A549 (cell line): ENCODE measurements at regions not wholly inside any gene's neighbourhood (a gene's known extent, or its start where the extent isn't known, plus 50 kb on each side); places are given as distances from the start of the nearest gene placed in this dataset.

Experiments
- ATAC-seq, 2 experiments: fragments of 200-7000 bp in 1 of 2; fragments of >200 bp in 1 of 2; cut with Nextera tagmentation in 1 of 2; cut with Tn5 transposase in 1 of 2; 3 replicates each; pipeline versions ENCODE4 v1.8.0 to v1.9.1; 2018 to 2020; ENCODE audit warnings: mild to moderate bottlenecking in 1 of 2, moderate library complexity in 1 of 2
- CTCF ChIA-PET: fragments of 300-600 bp; sonication (Branson Sonifier 250); formaldehyde crosslinking; extraction: SDS; loops from one replicate; lab custom pipeline; 2021; ENCODE audit warnings: antibody characterized with exemption, inconsistent platforms; lab: Yijun Ruan, JAX
- POLR2A ChIA-PET: fragments of 350-600 bp; formaldehyde crosslinking; extraction: SDS; loops from one replicate; lab custom pipeline; 2021; ENCODE audit warnings: antibody characterized with exemption, inconsistent platforms; lab: Yijun Ruan, JAX
- DNase-seq, 2 experiments: peaks; one replicate each; pipeline versions ENCODE4 v3.0.0 to v3.0.0-alpha.2; 2011 to 2016; ENCODE audit warnings: low read depth in 1 of 2, low spot score in 1 of 2
- FAIRE-seq: peaks from 2 replicates; lab custom pipeline; 2011; peaks lifted over from hg19 to GRCh38; lab: Jason Lieb, UNC
- H3K27ac ChIP-seq, 2 experiments: fragments of >200 bp; sonication (Bioruptor Twin); formaldehyde crosslinking; 3 replicates each; pipeline ENCODE4 v1.5.1; 2016 to 2017
- H3K4me1 ChIP-seq: fragments of >200 bp; sonication (Bioruptor Twin); formaldehyde crosslinking; 3 replicates; pipeline ENCODE4 v1.6.1; 2016
- H3K4me2 ChIP-seq: fragments of >200 bp; sonication (Bioruptor Twin); formaldehyde crosslinking; 3 replicates; pipeline ENCODE4 v1.6.1; 2016
- H3K4me3 ChIP-seq: fragments of >200 bp; sonication (Bioruptor Twin); formaldehyde crosslinking; 3 replicates; pipeline ENCODE4 v1.5.1; 2016
- H3K9me3 ChIP-seq: fragments of >200 bp; sonication (Bioruptor Twin); formaldehyde crosslinking; 3 replicates; pipeline ENCODE4 v1.6.1; 2016
- CBX2 ChIP-seq: fragments of 200-600 bp; sonication (generic); IDR thresholded peaks from 2 replicates; pipeline ENCODE4 v1.6.1; 2016; ENCODE audit warnings: low read depth, mild to moderate bottlenecking, borderline replicate concordance
- CHD4 ChIP-seq: fragments of 200-600 bp; sonication (generic); IDR thresholded peaks from 2 replicates; pipeline ENCODE4 v1.6.1; 2016; ENCODE audit warnings: antibody characterized with exemption, mild to moderate bottlenecking, borderline replicate concordance
- CTCF ChIP-seq: fragments of >200 bp; sonication (Bioruptor Twin); formaldehyde crosslinking; IDR thresholded peaks from 3 replicates; pipeline ENCODE4 v1.5.1; 2016
- EHF ChIP-seq: fragments of 250-450 bp; sonication (Bioruptor Pico); IDR thresholded peaks from 2 replicates; pipeline ENCODE4 v1.5.0; 2020; ENCODE audit warnings: mild to moderate bottlenecking
- EHMT2 ChIP-seq: fragments of 200-600 bp; sonication (generic); IDR thresholded peaks from 2 replicates; pipeline ENCODE4 v1.6.1; 2016; ENCODE audit warnings: antibody characterized with exemption, low read depth, mild to moderate bottlenecking, moderate library complexity
- EP300 ChIP-seq, 2 experiments: fragments of >200 bp; sonication (Bioruptor Twin); formaldehyde crosslinking; IDR thresholded peaks; 2 replicates in 1 of 2; 3 replicates in 1 of 2; pipeline ENCODE4 v1.6.1; 2016 to 2017
- FOSB ChIP-seq: fragments of 250-450 bp; sonication (Bioruptor Pico); IDR thresholded peaks from 2 replicates; pipeline ENCODE4 v1.5.0; 2020; ENCODE audit warnings: mild to moderate bottlenecking, moderate library complexity
- FOSL2 ChIP-seq, 2 experiments: fragments of 450-650 bp in 1 of 2; fragments of >200 bp in 1 of 2; sonication (Bioruptor Twin) in 1 of 2; formaldehyde crosslinking; IDR thresholded peaks; 2 replicates each; pipeline versions ENCODE4 v1.5.0 to v1.6.1; 2016 to 2020; ENCODE audit warnings: mild to moderate bottlenecking in 1 of 2, moderate library complexity in 1 of 2
- HMGXB4 ChIP-seq: fragments of 250-450 bp; sonication (Bioruptor Pico); IDR thresholded peaks from 2 replicates; pipeline ENCODE4 v1.5.0; 2021; ENCODE audit warnings: mild to moderate bottlenecking, moderate library complexity, borderline replicate concordance
- HOXB13 ChIP-seq: fragments of 250-450 bp; sonication (Bioruptor Pico); IDR thresholded peaks from 2 replicates; pipeline ENCODE4 v1.5.0; 2020; ENCODE audit warnings: low read depth, mild to moderate bottlenecking, moderate library complexity
- HOXB5 ChIP-seq: fragments of 250-450 bp; sonication (Bioruptor Pico); IDR thresholded peaks from 2 replicates; pipeline ENCODE4 v1.5.0; 2020; ENCODE audit warnings: mild to moderate bottlenecking, moderate library complexity
- KDM5A ChIP-seq: fragments of 200-600 bp; sonication (generic); IDR thresholded peaks from 2 replicates; pipeline ENCODE4 v1.6.1; 2016; ENCODE audit warnings: antibody characterized with exemption, mild to moderate bottlenecking
- MAFK ChIP-seq: fragments of 450-650 bp; IDR thresholded peaks from 2 replicates; pipeline ENCODE4 v1.6.1; 2014; ENCODE audit not compliant: partially characterized antibody
- MAX ChIP-seq: IDR thresholded peaks from 2 replicates; pipeline ENCODE4 v1.6.1; 2012
- MAZ ChIP-seq: fragments of 150-350 bp; IDR thresholded peaks from 2 replicates; pipeline ENCODE4 v1.6.1; 2014; ENCODE audit warnings: antibody characterized with exemption, low read depth, low read length, borderline replicate concordance
- MYC ChIP-seq: IDR thresholded peaks from 2 replicates; pipeline ENCODE4 v1.6.1; 2012; ENCODE audit warnings: mild to moderate bottlenecking, inconsistent platforms, low read length, improper control_type of control experiment, borderline replicate concordance
- PBX3 ChIP-seq: IDR thresholded peaks from 2 replicates; pipeline ENCODE4 v1.6.1; 2012
- POLR2AphosphoS2 ChIP-seq: conservative IDR thresholded peaks from 2 replicates; pipeline ENCODE4 v1.6.1; 2012; ENCODE audit warnings: low read length, improper control_type of control experiment, inconsistent platforms
- RARB ChIP-seq: fragments of 250-450 bp; sonication (Bioruptor Pico); IDR thresholded peaks from 2 replicates; pipeline ENCODE4 v1.8.0; 2021; ENCODE audit warnings: mild to moderate bottlenecking, moderate library complexity
- RFX5 ChIP-seq: fragments of 450-650 bp; IDR thresholded peaks from 2 replicates; pipeline ENCODE4 v1.7.1; 2014; ENCODE audit warnings: antibody characterized with exemption, mild to moderate bottlenecking, moderate library complexity
- SMC3 ChIP-seq: fragments of >200 bp; sonication (Bioruptor Twin); formaldehyde crosslinking; IDR thresholded peaks from 3 replicates; pipeline ENCODE4 v1.6.1; 2018; ENCODE audit warnings: inconsistent platforms
- TFCP2L1 ChIP-seq: fragments of 250-450 bp; sonication (Bioruptor Pico); IDR thresholded peaks from 2 replicates; pipeline ENCODE4 v1.5.0; 2021; ENCODE audit warnings: mild to moderate bottlenecking
- ZFP36 ChIP-seq: fragments of 450-650 bp; IDR thresholded peaks from 2 replicates; pipeline ENCODE4 v1.6.1; 2014; ENCODE audit warnings: borderline replicate concordance; ENCODE audit not compliant: partially characterized antibody
- WGBS: methylation state at CpG from one replicate; pipeline ENCODE4 v1.1.6; 2017; ENCODE audit errors: missing lambda C conversion rate; 5-methylcytosine and 5-hydroxymethylcytosine counted together

GRCh38 chr18:67145586-67146292, 370.8 kb downstream of the DSEL start:
- FAIRE-seq: no peak
- ChIA-PET POLR2A (no interaction called here), CTCF (interaction anchor here (0.9 kb wide), 1 partner anchor 55 kb away, joined by 3 read pairs; no protein-coding TSS in a partner anchor)
- DNase-seq: peak in 1 of 2 experiments; percentile 1
- ATAC-seq: no peak
- no peaks in the 10 kb centered on the region for H3K4me1 ChIP-seq
- no peak overlapping the region for H3K4me3 ChIP-seq
- no peaks in the 10 kb centered on the region for H3K9me3 ChIP-seq
- no peak overlapping the region for H3K4me2 ChIP-seq
- no peak overlapping the region for H3K27ac ChIP-seq
- TF ChIP-seq FOSB (CRISPR knock-in tag) (no peak), HOXB5 (CRISPR knock-in tag) (no peak), EHMT2 (no peak), MAX (no peak)
- 55% methylated on average over 9 of the region's 9 CpGs for WGBS

GRCh38 chr18:67144329-67144728, 372.2 kb downstream of the DSEL start:
- no peak overlapping the region for H3K4me2 ChIP-seq
- no peak overlapping the region for H3K4me3 ChIP-seq
- TF ChIP-seq MAFK (no peak), CHD4 (no peak), SMC3 (no peak), CTCF (no peak), POLR2AphosphoS2 (no peak), FOSL2 (IDR thresholded peaks at IDR 0.05) (no peak), FOSL2 (CRISPR knock-in tag; IDR thresholded peaks at IDR 0.05) (no peak), MAZ (no peak), RFX5 (no peak), EHF (CRISPR knock-in tag) (no peak), RARB (CRISPR knock-in tag) (no peak), TFCP2L1 (CRISPR knock-in tag) (no peak), PBX3 (no peak), HMGXB4 (CRISPR knock-in tag) (no peak), ZFP36 (no peak), EP300 (IDR thresholded peaks at IDR 0.05) (no peak), KDM5A (no peak), CBX2 (no peak), HOXB13 (CRISPR knock-in tag) (no peak), MYC (no peak)
- 69% methylated on average over 4 of the region's 4 CpGs for WGBS
- no peak overlapping the region for H3K27ac ChIP-seq
- CTCF ChIA-PET: no interaction called here
- FAIRE-seq (no peak), ATAC-seq (no peak), DNase-seq (no peak)
- POLR2A ChIA-PET: no interaction called here
- no peaks in the 10 kb centered on the region for H3K9me3 ChIP-seq
- H3K4me1 ChIP-seq: no peaks in the 10 kb centered on the region
